Ascending aorta (tissue), 2 donors: ENCODE measurements at regions not wholly inside any gene's neighbourhood (a gene's known extent, or its start where the extent isn't known, plus 50 kb on each side); places are given as distances from the start of the nearest gene placed in this dataset.

Experiments used
- DNase-seq, 2 donors: peaks; one replicate each; pipeline ENCODE4 v3.0.0-alpha.2; 2019; ENCODE audit warnings: low spot score in 2 of 2
- H3K27ac ChIP-seq, 2 donors: fragments of 200-600 bp; sonication (generic); one replicate each; pipeline ENCODE4 v1.5.1; 2016 to 2017; ENCODE audit warnings: mild to moderate bottlenecking in 1 of 2
- H3K27me3 ChIP-seq: fragments of 200-600 bp; sonication (generic); one replicate; pipeline ENCODE4 v1.5.1; 2017
- H3K36me3 ChIP-seq, 2 donors: fragments of 200-600 bp; sonication (generic); one replicate each; pipeline ENCODE4 v1.5.1; 2016
- H3K4me1 ChIP-seq, 2 donors: fragments of 200-600 bp; sonication (generic); one replicate each; pipeline ENCODE4 v1.5.1; 2016 to 2017; ENCODE audit warnings: mild to moderate bottlenecking in 1 of 2
- H3K4me3 ChIP-seq, 2 donors: fragments of 200-600 bp; sonication (generic); one replicate each; pipeline ENCODE4 v1.5.1; 2016 to 2017; ENCODE audit warnings: mild to moderate bottlenecking in 1 of 2
- H3K9me3 ChIP-seq, 2 donors: fragments of 200-600 bp; sonication (generic); one replicate each; pipeline ENCODE4 v1.5.1; 2016
- CTCF ChIP-seq, 3 experiments: fragments of 200-600 bp in 2 of 3; fragments of 450-650 bp in 1 of 3; sonication (generic) in 2 of 3; IDR thresholded peaks; one replicate each; pipeline ENCODE4 v1.5.1; 2016 to 2019; ENCODE audit warnings: antibody characterized with exemption in 3 of 3, mild to moderate bottlenecking in 1 of 3, moderate library complexity in 1 of 3
- intact Hi-C: fragments of 100-400 bp; cut with DNase I; formaldehyde crosslinking; loops from one replicate; pipeline ENCODE4 v1.15.1; 2023

DNA sequence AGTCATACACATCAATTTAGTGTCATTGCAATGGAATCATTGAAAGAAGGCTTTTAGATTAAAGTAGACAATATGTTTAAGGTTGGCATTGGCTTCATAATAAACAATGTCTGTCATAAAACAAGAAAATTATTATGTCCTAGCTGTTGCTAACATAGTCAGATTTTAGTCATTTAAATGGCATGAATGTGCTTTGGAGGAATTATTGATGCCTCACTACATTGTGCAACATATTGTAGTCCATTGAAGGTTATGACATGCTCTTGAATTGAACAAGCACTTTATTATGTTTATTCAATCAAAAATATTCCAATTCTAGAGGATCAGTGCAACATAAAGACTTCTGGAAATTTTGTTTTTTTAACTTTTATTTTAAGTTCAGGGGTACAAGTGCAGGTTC, 489.8 kb upstream of the AMOT start:
- intact Hi-C loops = no loop called here
- no peak overlapping the region for H3K4me3 ChIP-seq
- no peak for TF ChIP-seq CTCF (IDR thresholded peaks at IDR 0.05)
- H3K27ac ChIP-seq = no peak overlapping the region
- H3K36me3 ChIP-seq = no peaks in the 10 kb centered on the region
- no peaks in the 10 kb centered on the region for H3K27me3 ChIP-seq
- H3K9me3 ChIP-seq = no peaks in the 10 kb centered on the region
- no peaks in the 10 kb centered on the region for H3K4me1 ChIP-seq
- no peak for DNase-seq

DNA sequence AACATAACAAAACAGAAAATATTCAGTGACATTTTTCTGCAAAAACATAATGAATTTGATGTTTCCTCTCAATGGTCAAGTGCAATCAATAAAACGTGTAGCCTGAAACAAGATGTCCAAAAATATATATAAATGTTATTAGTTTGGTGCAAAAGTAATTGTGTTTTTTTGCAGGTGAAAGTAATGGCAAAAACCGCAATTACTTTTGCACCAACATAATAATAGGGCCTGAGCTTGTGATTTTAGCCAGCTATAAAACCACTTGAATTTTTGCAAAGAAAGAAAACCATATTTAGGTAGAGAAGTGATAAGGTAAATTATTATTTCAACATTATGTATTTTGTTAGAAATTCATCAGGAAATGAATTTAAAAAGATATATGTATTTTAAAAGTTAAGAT, 475.3 kb upstream of the AMOT start:
- no peak for DNase-seq
- intact Hi-C loops = no loop called here
- no peak overlapping the region for H3K4me3 ChIP-seq
- no peak overlapping the region for H3K27ac ChIP-seq
- no peaks in the 10 kb centered on the region for H3K27me3 ChIP-seq
- no peaks in the 10 kb centered on the region for H3K9me3 ChIP-seq
- H3K4me1 ChIP-seq = no peaks in the 10 kb centered on the region
- no peaks in the 10 kb centered on the region for H3K36me3 ChIP-seq
- TF ChIP-seq CTCF (IDR thresholded peaks at IDR 0.05) = no peak

DNA sequence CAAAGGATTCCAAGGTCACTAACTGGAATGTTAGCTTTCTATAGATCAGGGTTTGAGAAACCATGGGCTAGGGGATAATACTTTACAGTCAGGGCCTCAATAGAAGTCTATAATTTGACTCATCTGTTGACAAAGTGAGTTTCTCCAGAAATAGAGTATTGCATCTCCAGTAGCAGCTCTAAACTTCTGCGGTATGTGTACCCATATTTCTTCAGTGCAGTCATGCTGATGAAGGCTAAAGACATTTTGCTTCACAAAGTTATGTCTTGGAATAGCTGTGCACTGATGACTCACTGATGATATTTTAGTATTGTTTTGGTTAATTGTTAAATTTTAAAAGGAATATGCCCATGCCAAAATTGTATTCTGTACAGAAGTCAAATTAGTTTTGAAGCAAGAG, 464.9 kb upstream of the AMOT start:
- Histone ChIP-seq H3K27ac (no peak overlapping the region), H3K36me3 (no peaks in the 10 kb centered on the region), H3K27me3 (no peaks in the 10 kb centered on the region), H3K4me3 (no peak overlapping the region), H3K9me3 (no peaks in the 10 kb centered on the region), H3K4me1 (no peaks in the 10 kb centered on the region)
- intact Hi-C loops = no loop called here
- no peak for DNase-seq
- no peak for TF ChIP-seq CTCF (IDR thresholded peaks at IDR 0.05)

DNA sequence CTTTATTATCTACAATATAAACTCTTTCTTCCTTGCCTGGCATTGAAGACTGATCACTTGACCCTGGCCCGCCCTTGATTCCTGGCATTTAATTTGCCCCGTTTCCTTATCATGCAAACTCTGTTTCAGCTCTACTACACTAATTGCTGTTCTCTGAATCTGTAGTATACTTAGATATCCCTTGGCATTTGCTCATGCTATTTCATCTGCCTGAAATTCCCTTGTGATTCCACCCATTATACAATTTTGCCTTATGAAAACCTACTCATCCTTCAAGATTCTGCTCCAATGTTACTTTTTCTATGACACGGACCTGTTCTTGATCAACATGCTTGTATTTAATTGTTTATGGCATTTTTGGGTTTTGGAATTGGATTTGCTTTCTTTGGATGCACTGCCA, 459.9 kb upstream of the AMOT start:
- no peaks in the 10 kb centered on the region for H3K27me3 ChIP-seq
- no peak overlapping the region for H3K4me3 ChIP-seq
- intact Hi-C loops = no loop called here
- H3K27ac ChIP-seq = no peak overlapping the region
- H3K36me3 ChIP-seq = no peaks in the 10 kb centered on the region
- DNase-seq = no peak
- TF ChIP-seq CTCF (IDR thresholded peaks at IDR 0.05) = no peak
- H3K4me1 ChIP-seq = no peaks in the 10 kb centered on the region
- H3K9me3 ChIP-seq = no peaks in the 10 kb centered on the region

- no peaks in the 10 kb centered on the region for H3K27me3 ChIP-seq
- intact Hi-C loops = no loop called here
These were observed 456.8 kb upstream of the AMOT start for GRCh38 chrX:113297437-113297836.

More at GRCh38 chrX:113297437-113297836, 456.8 kb upstream of the AMOT start:
- Histone ChIP-seq H3K4me3 (no peak overlapping the region), H3K9me3 (no peaks in the 10 kb centered on the region), H3K27ac (no peak overlapping the region), H3K4me1 (no peaks in the 10 kb centered on the region), H3K36me3 (no peaks in the 10 kb centered on the region)
- DNase-seq = no peak
- no peak for TF ChIP-seq CTCF (IDR thresholded peaks at IDR 0.05)
